DOHH2 (cell line): ENCODE measurements at regions not wholly inside any gene's neighbourhood (a gene's known extent, or its start where the extent isn't known, plus 50 kb on each side); places are given as distances from the start of the nearest gene placed in this dataset.

Experiments
- H3F3A ChIP-seq: fragments of 200-600 bp; sonication (generic), shearing (Covaris generic); 2 replicates; pipeline ENCODE4 v1.6.0; 2016; ENCODE audit warnings: antibody characterized with exemption, mild to moderate bottlenecking; ENCODE audit not compliant: control insufficient read depth, insufficient read depth
- H3K27ac ChIP-seq: fragments of 200-600 bp; sonication (generic); 2 replicates; pipeline ENCODE4 v1.5.1; 2014; ENCODE audit warnings: low read depth, mild to moderate bottlenecking, low read length, moderate library complexity
- H3K27me3 ChIP-seq: fragments of 200-600 bp; sonication (generic); 2 replicates; pipeline ENCODE4 v1.6.1; 2014; ENCODE audit warnings: mild to moderate bottlenecking, low read length, mixed read lengths; ENCODE audit not compliant: control insufficient read depth
- H3K36me3 ChIP-seq: fragments of 200-600 bp; sonication (generic); 2 replicates; pipeline ENCODE4 v1.6.1; 2014; ENCODE audit warnings: mild to moderate bottlenecking, low read length, moderate library complexity, mixed read lengths; ENCODE audit not compliant: control insufficient read depth
- H3K4me1 ChIP-seq: fragments of 200-600 bp; sonication (generic); 2 replicates; pipeline ENCODE4 v1.6.1; 2014; ENCODE audit warnings: mild to moderate bottlenecking, low read length, mixed read lengths; ENCODE audit not compliant: control insufficient read depth
- H3K4me2 ChIP-seq: fragments of 200-600 bp; sonication (generic); 2 replicates; pipeline ENCODE4 v1.6.0; 2014; ENCODE audit warnings: mild to moderate bottlenecking, low read length, moderate library complexity
- H3K4me3 ChIP-seq: fragments of 200-600 bp; sonication (generic); 2 replicates; pipeline ENCODE4 v1.5.1; 2014; ENCODE audit warnings: mild to moderate bottlenecking, low read length, mixed read lengths
- H3K79me2 ChIP-seq: fragments of 200-600 bp; sonication (generic); 2 replicates; pipeline ENCODE4 v1.6.1; 2014; ENCODE audit warnings: mild to moderate bottlenecking, low read length, mixed read lengths; ENCODE audit not compliant: control insufficient read depth
- H3K9me2 ChIP-seq: fragments of 200-600 bp; sonication (generic); replicated peaks from 2 replicates; pipeline ENCODE4 v1.6.1; 2014; ENCODE audit warnings: mild to moderate bottlenecking, low read length, mixed read lengths; ENCODE audit not compliant: control insufficient read depth
- H3K9me3 ChIP-seq: fragments of 200-600 bp; sonication (generic); 2 replicates; pipeline ENCODE4 v1.6.1; 2014; ENCODE audit warnings: antibody characterized with exemption, low read length, mixed read lengths; ENCODE audit not compliant: control insufficient read depth, insufficient read depth
- H4K20me1 ChIP-seq: fragments of 200-600 bp; sonication (generic); 2 replicates; pipeline ENCODE4 v1.6.0; 2014; ENCODE audit warnings: low read depth, mild to moderate bottlenecking, antibody characterized with exemption, low read length, moderate library complexity; ENCODE audit not compliant: control insufficient read depth, insufficient read depth
- EZH2phosphoT487 ChIP-seq: fragments of 200-600 bp; sonication (generic); IDR thresholded peaks from 2 replicates; pipeline ENCODE4 v1.6.1; 2017; ENCODE audit warnings: borderline replicate concordance, mild to moderate bottlenecking, antibody characterized with exemption, low read length, moderate library complexity, mixed read lengths
- TF ChIP-seq, protein P1 (sequence below): fragments of 200-600 bp; sonication (generic); IDR thresholded peaks from one replicate; pipeline ENCODE4 v1.5.1; 2014; ENCODE audit warnings: antibody characterized with exemption, mild to moderate bottlenecking, low read depth, low read length; ENCODE audit not compliant: poor library complexity, severe bottlenecking

DNA sequence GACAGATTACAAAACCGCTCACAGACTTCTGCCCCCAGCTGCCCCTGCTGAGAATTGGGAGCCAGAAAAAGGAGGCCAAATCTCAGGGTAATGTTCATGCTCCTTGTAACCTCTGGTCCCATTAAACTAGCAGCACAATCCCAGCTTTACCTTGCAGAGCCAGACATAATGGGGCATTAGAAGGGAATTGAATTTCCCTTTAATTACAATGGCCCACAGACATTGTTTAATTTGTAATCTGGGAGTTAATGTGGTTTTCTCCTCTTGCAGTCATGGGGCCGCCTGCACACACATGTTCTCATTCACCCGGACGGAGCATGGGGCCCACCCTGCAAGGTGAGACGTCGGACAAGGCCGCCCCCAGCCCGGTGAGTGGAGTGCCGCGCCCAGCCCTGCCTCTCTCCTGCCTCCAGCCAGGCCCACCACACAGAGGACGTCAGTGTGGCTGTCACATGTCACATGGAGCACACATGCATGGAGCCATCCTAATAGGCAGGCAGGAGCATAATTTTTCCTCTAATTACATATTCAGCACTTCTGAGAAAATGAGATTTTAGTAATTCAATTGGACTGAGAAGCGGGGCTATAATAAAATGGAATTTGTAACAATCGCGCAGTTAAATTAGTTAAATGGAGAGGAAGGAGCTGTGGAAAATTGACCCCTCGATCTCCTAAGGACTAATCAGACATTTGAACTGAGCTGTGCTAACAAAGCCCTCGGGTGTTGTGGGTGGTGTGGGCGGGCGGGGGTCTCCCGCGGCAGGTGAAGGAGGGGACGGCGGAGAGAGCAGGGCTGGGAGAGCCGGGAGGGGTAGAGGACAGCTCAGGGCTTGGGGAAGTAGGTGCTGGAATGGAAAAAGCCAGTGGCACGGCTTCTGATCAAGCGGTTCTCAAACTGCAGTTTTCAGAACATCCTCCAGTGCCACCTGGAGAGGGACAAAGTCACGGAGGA, 87.7 kb downstream of the ENGASE start:
- no peaks in the 10 kb centered on the region for H3K36me3 ChIP-seq
- H3K27ac ChIP-seq, result no peak overlapping the region
- no peak overlapping the region for H3K4me3 ChIP-seq
- H3K27me3 ChIP-seq, result no peaks in the 10 kb centered on the region
- no peaks in the 10 kb centered on the region for H3K79me2 ChIP-seq
- no peaks in the 10 kb centered on the region for H4K20me1 ChIP-seq
- peaks cover 10% of the 10 kb centered on the region for H3K4me1 ChIP-seq
- TF ChIP-seq, protein P1, sequence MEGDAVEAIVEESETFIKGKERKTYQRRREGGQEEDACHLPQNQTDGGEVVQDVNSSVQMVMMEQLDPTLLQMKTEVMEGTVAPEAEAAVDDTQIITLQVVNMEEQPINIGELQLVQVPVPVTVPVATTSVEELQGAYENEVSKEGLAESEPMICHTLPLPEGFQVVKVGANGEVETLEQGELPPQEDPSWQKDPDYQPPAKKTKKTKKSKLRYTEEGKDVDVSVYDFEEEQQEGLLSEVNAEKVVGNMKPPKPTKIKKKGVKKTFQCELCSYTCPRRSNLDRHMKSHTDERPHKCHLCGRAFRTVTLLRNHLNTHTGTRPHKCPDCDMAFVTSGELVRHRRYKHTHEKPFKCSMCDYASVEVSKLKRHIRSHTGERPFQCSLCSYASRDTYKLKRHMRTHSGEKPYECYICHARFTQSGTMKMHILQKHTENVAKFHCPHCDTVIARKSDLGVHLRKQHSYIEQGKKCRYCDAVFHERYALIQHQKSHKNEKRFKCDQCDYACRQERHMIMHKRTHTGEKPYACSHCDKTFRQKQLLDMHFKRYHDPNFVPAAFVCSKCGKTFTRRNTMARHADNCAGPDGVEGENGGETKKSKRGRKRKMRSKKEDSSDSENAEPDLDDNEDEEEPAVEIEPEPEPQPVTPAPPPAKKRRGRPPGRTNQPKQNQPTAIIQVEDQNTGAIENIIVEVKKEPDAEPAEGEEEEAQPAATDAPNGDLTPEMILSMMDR, result no peak
- no peak for TF ChIP-seq EZH2phosphoT487
- H3F3A ChIP-seq, result no peaks in the 10 kb centered on the region
- H3K9me3 ChIP-seq, result no peaks in the 10 kb centered on the region
- no peaks in the 10 kb centered on the region for H3K9me2 ChIP-seq
- H3K4me2 ChIP-seq, result no peak overlapping the region

DNA sequence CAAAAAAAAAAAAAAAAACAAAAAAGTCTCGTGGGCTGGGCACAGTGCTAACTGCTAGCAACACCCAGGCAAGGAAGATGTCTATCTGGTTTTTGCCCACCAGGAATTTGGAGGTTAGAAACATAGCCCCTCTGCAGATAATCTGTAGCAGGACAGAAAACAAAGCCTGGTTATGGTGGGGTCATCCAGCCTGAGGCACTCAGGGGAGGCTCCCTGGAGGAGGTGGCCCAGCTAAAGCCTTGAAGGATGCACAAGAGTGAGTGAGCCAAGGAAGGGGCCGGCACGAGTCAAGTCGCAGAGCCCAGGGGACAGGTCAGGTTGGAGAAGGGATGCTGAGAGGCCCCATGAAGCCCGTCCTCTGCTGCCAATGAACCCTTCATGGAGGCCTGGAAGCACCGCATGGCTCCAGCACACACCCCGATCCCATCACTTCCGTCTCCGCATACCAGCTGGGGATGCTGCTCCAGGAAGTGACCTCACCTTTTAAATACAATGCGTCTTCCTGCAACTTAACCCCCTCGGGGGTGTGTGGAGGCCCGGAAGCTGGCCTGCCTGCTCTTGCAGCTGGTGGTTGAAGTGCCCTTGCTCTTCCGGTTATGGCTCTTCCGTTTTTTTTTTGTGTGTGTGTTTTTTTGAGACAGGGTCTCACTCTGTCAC, 86.5 kb downstream of the ENGASE start:
- Histone ChIP-seq H3K9me2 (no peaks in the 10 kb centered on the region), H3K27ac (no peak overlapping the region), H3K36me3 (no peaks in the 10 kb centered on the region), H3K4me2 (peak overlapping the region; percentile 36; the same call in 1 of the 2 replicates), H3K4me1 (peaks cover 10% of the 10 kb centered on the region), H3K79me2 (no peaks in the 10 kb centered on the region), H3K4me3 (no peak overlapping the region), H3K9me3 (no peaks in the 10 kb centered on the region), H4K20me1 (no peaks in the 10 kb centered on the region), H3F3A (no peaks in the 10 kb centered on the region), H3K27me3 (no peaks in the 10 kb centered on the region)
- TF ChIP-seq, protein P1, result no peak
- no peak for TF ChIP-seq EZH2phosphoT487

DNA sequence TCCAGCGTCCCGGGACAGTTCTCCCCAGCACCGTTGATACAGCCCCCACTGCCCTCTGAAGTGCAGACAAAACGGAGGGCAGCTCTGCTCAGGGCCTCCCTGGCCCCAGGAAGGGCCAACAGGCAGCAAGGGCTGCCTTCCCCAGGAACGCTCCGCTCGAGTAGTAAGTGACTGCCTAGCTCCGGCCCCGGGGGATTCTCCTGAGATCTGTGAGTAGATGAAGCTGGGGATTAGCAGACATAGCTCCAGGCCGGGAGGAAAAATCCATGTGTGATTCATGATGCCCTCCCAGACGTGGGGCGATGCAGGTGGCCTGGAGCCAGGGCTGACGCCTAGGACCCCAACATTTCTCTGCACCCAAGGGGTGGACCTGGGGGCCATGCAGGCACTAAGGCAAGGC, 85.3 kb downstream of the ENGASE start:
- no peaks in the 10 kb centered on the region for H3K9me2 ChIP-seq
- no peak overlapping the region for H3K4me2 ChIP-seq
- TF ChIP-seq, protein P1, result no peak
- no peak for TF ChIP-seq EZH2phosphoT487
- no peaks in the 10 kb centered on the region for H3K9me3 ChIP-seq
- no peaks in the 10 kb centered on the region for H3K79me2 ChIP-seq
- H3F3A ChIP-seq, result no peaks in the 10 kb centered on the region
- no peak overlapping the region for H3K4me3 ChIP-seq
- H3K27ac ChIP-seq, result no peak overlapping the region
- H4K20me1 ChIP-seq, result no peaks in the 10 kb centered on the region
- H3K4me1 ChIP-seq, result peaks cover 10% of the 10 kb centered on the region
- H3K36me3 ChIP-seq, result no peaks in the 10 kb centered on the region
- H3K27me3 ChIP-seq, result no peaks in the 10 kb centered on the region
